Hepatocyte (in vitro differentiated cells): ENCODE measurements at regions not wholly inside any gene's neighbourhood (a gene's known extent, or its start where the extent isn't known, plus 50 kb on each side); places are given as distances from the start of the nearest gene placed in this dataset.

Experiments used
- CTCF ChIP-seq: fragments of 200-600 bp; sonication (generic); IDR thresholded peaks from 2 replicates; pipeline ENCODE4 v1.5.1; 2016; ENCODE audit warnings: antibody characterized with exemption, mild to moderate bottlenecking; ENCODE audit not compliant: poor library complexity
- EZH2 ChIP-seq: fragments of 200-600 bp; sonication (generic); IDR thresholded peaks from 2 replicates; pipeline ENCODE4 v1.6.1; 2016; ENCODE audit warnings: antibody characterized with exemption, mild to moderate bottlenecking, borderline replicate concordance
- EZH2phosphoT487 ChIP-seq: fragments of 200-600 bp; sonication (generic); IDR thresholded peaks from one replicate; pipeline ENCODE4 v1.6.1; 2018; ENCODE audit warnings: antibody characterized with exemption, mild to moderate bottlenecking, low read depth, moderate library complexity; ENCODE audit not compliant: unreplicated experiment, severe bottlenecking

GRCh38 chr19:33997690-33998089, 174.6 kb upstream of the LSM14A start:
- peak; percentile 29 for TF ChIP-seq CTCF
- no peak for TF ChIP-seq EZH2
- no peak for TF ChIP-seq EZH2phosphoT487
